Mucosa of descending colon (tissue), 3 donors: ENCODE measurements at regions not wholly inside any gene's neighbourhood (a gene's known extent, or its start where the extent isn't known, plus 50 kb on each side); places are given as distances from the start of the nearest gene placed in this dataset.
A peak's percentile ranks its signal among the peaks of the same experiment; 100 is the strongest.

ENCODE experiments used
- ATAC-seq: fragments of 200-7000 bp; cut with Tn5 transposase; one replicate; pipeline ENCODE4 v1.9.1; 2020; ENCODE audit warnings: mild to moderate bottlenecking, moderate library complexity
- DNase-seq, 3 donors: peaks; one replicate each; pipeline ENCODE4 v3.0.0-alpha.2; 2020
- H3K36me3 ChIP-seq: fragments of 200-600 bp; one replicate; pipeline ENCODE4 v1.8.0; 2021; ENCODE audit warnings: low read depth, mild to moderate bottlenecking
- H3K4me1 ChIP-seq: fragments of 200-600 bp; one replicate; pipeline ENCODE4 v1.8.0; 2021; ENCODE audit warnings: low read depth, mild to moderate bottlenecking
- H3K4me3 ChIP-seq: fragments of 200-600 bp; one replicate; pipeline ENCODE4 v1.8.0; 2021; ENCODE audit warnings: mild to moderate bottlenecking
- H3K9me3 ChIP-seq: fragments of 200-600 bp; one replicate; pipeline ENCODE4 v1.8.0; 2021; ENCODE audit warnings: mild to moderate bottlenecking
- CTCF ChIP-seq: fragments of 200-600 bp; IDR thresholded peaks from one replicate; pipeline ENCODE4 v1.8.0; 2022; ENCODE audit warnings: antibody characterized with exemption, mild to moderate bottlenecking
- intact Hi-C, 2 donors: fragments of 100-400 bp; cut with DNase I in 1 of 2; cut with micrococcal nuclease in 1 of 2; formaldehyde crosslinking; loops; one replicate each; pipeline versions ENCODE4 v1.11.0 to v1.11.1; 2022; cut with DNase I, micrococcal nuclease
- donor health status: DM: no; HTN: no; CAD: no; lungs with moderate emphysema.
- donor health status: DM: no; HTN: no; CAD: no.
- donor health status: DM: no; HTN: yes; CAD: no.

GRCh38 chr15:29933042-29933803, 111.0 kb upstream of the TJP1 start:
- intact Hi-C loops, result loop anchor here (10.0 kb wide), 2 partner anchors 58 to 258 kb away; no protein-coding TSS in a partner anchor
- DNase-seq (no peak), ATAC-seq (no peak)
- no peaks in the 10 kb centered on the region for H3K36me3 ChIP-seq
- H3K9me3 ChIP-seq, result no peaks in the 10 kb centered on the region
- no peak for TF ChIP-seq CTCF
- no peak overlapping the region for H3K4me3 ChIP-seq
- H3K4me1 ChIP-seq, result peaks cover 5% of the 10 kb centered on the region

DNA sequence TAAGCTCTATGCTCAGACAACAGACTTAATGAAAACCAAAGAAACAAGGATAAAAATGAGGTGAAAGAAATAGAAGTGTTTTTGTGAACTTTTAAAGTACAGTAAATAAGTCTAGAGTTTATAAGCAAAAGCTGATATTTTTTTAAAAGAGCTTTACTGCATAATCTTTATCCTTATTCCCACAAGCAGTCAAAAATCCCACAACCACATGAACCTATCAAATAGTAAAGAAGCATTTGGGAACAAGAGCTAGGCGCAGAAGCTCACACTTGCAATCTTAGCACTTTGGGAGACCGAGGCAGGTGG, 103.8 kb upstream of the TJP1 start:
- Histone ChIP-seq H3K4me1 (peaks cover 15% of the 10 kb centered on the region), H3K9me3 (no peaks in the 10 kb centered on the region), H3K4me3 (no peak overlapping the region), H3K36me3 (no peaks in the 10 kb centered on the region)
- intact Hi-C loops, result loop anchor here in 1 of 2 donors (10.0 kb wide), 1 partner anchor 191 kb away; no protein-coding TSS in a partner anchor
- ATAC-seq, result no peak
- TF ChIP-seq CTCF, result no peak
- DNase-seq, result no peak

DNA sequence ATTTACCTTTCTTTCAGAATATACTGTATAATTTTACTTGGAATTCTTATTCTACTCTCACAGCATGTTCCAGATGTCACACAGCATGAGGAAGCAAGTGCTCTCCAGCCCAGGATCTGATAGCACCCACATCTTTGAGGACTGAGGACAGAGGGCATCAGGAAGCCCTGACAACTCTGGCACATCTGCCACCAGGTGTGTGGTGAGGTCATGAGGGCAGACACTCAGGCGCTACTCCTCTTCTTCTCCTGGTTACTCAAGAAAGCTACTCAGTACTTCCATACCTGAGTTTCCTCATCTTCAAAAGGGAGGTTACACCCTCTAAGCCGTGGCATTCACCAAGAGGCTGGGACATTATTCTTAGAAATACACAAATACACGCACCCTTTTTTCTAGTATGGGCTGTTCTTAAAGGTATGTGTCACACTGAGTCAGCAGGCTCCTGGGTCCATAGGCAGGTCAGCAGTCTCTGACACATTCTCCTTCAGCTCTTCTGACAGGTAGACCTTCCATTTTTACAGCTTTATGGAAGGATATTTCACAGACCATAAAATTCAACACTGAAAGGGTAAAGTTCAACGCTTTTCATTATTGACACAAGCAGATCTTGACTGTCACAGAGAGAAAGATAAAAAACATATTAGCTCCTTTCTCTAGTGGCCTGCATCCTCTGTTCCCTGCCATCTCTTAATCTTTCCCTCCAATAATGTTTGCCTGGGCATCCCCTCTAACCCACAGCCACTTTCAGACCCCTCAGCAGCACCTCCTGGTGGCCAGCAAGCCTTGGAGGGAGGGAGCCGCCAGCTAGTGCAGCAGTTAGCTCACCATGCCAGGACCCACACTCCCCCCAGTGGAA, 103.2 kb upstream of the TJP1 start:
- Histone ChIP-seq H3K4me1 (peaks cover 15% of the 10 kb centered on the region), H3K9me3 (no peaks in the 10 kb centered on the region), H3K36me3 (no peaks in the 10 kb centered on the region), H3K4me3 (no peak overlapping the region)
- TF ChIP-seq CTCF, result no peak
- DNase-seq, result peak; percentile 63 to 66 (median 66)
- intact Hi-C loops, result loop anchor here in 1 of 2 donors (10.0 kb wide), 1 partner anchor 191 kb away; no protein-coding TSS in a partner anchor
- ATAC-seq, result peak; percentile 97

DNA sequence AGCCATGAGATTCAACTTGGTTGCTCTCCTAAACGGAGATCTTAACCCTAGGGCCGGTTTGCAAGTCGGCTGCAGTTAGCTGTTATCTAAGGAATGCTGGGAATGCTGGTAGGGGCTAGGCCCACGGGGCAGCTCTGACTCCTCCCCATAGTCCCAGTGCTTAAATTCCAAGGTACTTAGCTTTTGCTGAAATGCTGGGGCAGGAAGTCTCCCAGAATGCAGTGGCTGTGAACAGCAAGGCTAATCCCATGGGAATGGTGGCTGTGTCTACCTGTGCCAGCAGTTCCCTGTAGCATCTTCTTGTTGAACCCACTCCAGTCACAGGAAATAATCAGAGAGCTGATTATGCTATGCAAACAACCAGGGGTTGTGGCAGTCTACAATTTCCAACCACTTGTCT, 102.5 kb upstream of the TJP1 start:
- Histone ChIP-seq H3K4me3 (no peak overlapping the region), H3K9me3 (no peaks in the 10 kb centered on the region), H3K4me1 (peaks cover 15% of the 10 kb centered on the region), H3K36me3 (no peaks in the 10 kb centered on the region)
- ATAC-seq (peak; percentile 20), DNase-seq (no peak)
- TF ChIP-seq CTCF, result no peak
- intact Hi-C loops, result loop anchor here in 1 of 2 donors (10.0 kb wide), 1 partner anchor 190 kb away; no protein-coding TSS in a partner anchor

- no peaks in the 10 kb centered on the region for H3K36me3 ChIP-seq
- no peak for TF ChIP-seq CTCF
- intact Hi-C loops, result loop anchor here in 1 of 2 donors (10.0 kb wide), 1 partner anchor 187 kb away; no protein-coding TSS in a partner anchor
Measured at GRCh38 chr15:29922191-29922590, 99.9 kb upstream of the TJP1 start.

More at GRCh38 chr15:29922191-29922590, 99.9 kb upstream of the TJP1 start:
- DNase-seq, result no peak
- Histone ChIP-seq H3K4me1 (peaks cover 15% of the 10 kb centered on the region), H3K9me3 (no peaks in the 10 kb centered on the region), H3K4me3 (no peak overlapping the region)
- no peak for ATAC-seq
